IPS-15b (cell line): ENCODE measurements at regions not wholly inside any gene's neighbourhood (a gene's known extent, or its start where the extent isn't known, plus 50 kb on each side); places are given as distances from the start of the nearest gene placed in this dataset.

ENCODE experiments used
- H3K27me3 ChIP-seq: one replicate; pipeline ENCODE4 v1.6.1; 2013; ENCODE audit warnings: low read length; ENCODE audit not compliant: control insufficient read depth, insufficient read depth
- H3K36me3 ChIP-seq: one replicate; pipeline ENCODE4 v1.6.1; 2013; ENCODE audit warnings: low read length; ENCODE audit not compliant: control insufficient read depth, insufficient read depth
- H3K4me1 ChIP-seq: one replicate; pipeline ENCODE4 v1.6.1; 2013; ENCODE audit warnings: mild to moderate bottlenecking, low read length; ENCODE audit not compliant: control insufficient read depth, insufficient read depth
- H3K4me3 ChIP-seq: one replicate; pipeline ENCODE4 v1.5.1; 2013; ENCODE audit warnings: low read depth, low read length
- H3K9ac ChIP-seq: one replicate; pipeline ENCODE4 v1.6.1; 2013; ENCODE audit warnings: low read depth, mild to moderate bottlenecking, low read length
- H3K9me3 ChIP-seq: one replicate; pipeline ENCODE4 v1.6.1; 2013; ENCODE audit warnings: mild to moderate bottlenecking, low read length; ENCODE audit not compliant: control insufficient read depth, insufficient read depth

- Histone ChIP-seq H3K27me3 (no peaks in the 10 kb centered on the region), H3K9me3 (no peaks in the 10 kb centered on the region), H3K4me3 (no peak overlapping the region), H3K36me3 (no peaks in the 10 kb centered on the region), H3K4me1 (peaks cover 2% of the 10 kb centered on the region), H3K9ac (no peak overlapping the region)
Observed at GRCh38 chr20:48425817-48426612, 401.8 kb downstream of the PREX1 start.

GRCh38 chr20:48425321-48425720, 402.5 kb downstream of the PREX1 start:
- no peaks in the 10 kb centered on the region for H3K27me3 ChIP-seq
- peaks cover 2% of the 10 kb centered on the region for H3K4me1 ChIP-seq
- no peak overlapping the region for H3K4me3 ChIP-seq
- H3K9me3 ChIP-seq: no peaks in the 10 kb centered on the region
- H3K9ac ChIP-seq: no peak overlapping the region
- no peaks in the 10 kb centered on the region for H3K36me3 ChIP-seq

GRCh38 chr20:48422242-48422960, 405.4 kb downstream of the PREX1 start:
- Histone ChIP-seq H3K36me3 (no peaks in the 10 kb centered on the region), H3K4me1 (peaks cover 2% of the 10 kb centered on the region), H3K27me3 (no peaks in the 10 kb centered on the region), H3K9ac (no peak overlapping the region), H3K4me3 (no peak overlapping the region), H3K9me3 (no peaks in the 10 kb centered on the region)

- Histone ChIP-seq H3K4me3 (no peak overlapping the region), H3K9me3 (no peaks in the 10 kb centered on the region), H3K4me1 (peaks cover 2% of the 10 kb centered on the region), H3K36me3 (no peaks in the 10 kb centered on the region), H3K9ac (no peak overlapping the region), H3K27me3 (no peaks in the 10 kb centered on the region)
Observed at GRCh38 chr20:48421547-48421946, 406.3 kb downstream of the PREX1 start.

GRCh38 chr20:48420176-48420575, 407.6 kb downstream of the PREX1 start:
- no peaks in the 10 kb centered on the region for H3K36me3 ChIP-seq
- H3K9ac ChIP-seq: no peak overlapping the region
- H3K4me1 ChIP-seq: no peaks in the 10 kb centered on the region
- H3K9me3 ChIP-seq: no peaks in the 10 kb centered on the region
- H3K4me3 ChIP-seq: no peak overlapping the region
- no peaks in the 10 kb centered on the region for H3K27me3 ChIP-seq

DNA sequence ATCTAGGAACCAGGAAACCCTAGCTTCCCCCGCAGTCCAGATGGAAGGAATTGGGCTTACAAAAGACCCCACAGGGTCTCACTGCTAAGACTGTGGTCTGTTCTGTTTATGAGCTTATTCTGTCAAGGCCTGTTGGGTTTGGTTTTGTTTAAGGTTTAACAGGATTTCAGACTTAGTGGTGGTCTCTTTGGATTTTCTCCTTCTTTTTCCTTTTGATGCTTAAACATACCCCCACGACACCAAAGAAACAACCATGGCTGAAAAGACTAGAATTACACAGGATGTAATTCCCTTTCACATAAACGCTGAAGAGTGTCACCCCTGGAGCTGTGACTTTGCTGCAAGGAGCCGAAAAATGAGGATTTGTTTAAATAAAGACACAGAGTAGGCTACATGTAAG, 408.6 kb downstream of the PREX1 start:
- no peaks in the 10 kb centered on the region for H3K36me3 ChIP-seq
- no peaks in the 10 kb centered on the region for H3K27me3 ChIP-seq
- no peaks in the 10 kb centered on the region for H3K4me1 ChIP-seq

GRCh38 chr20:48416002-48416401, 411.8 kb downstream of the PREX1 start:
- no peak overlapping the region for H3K4me3 ChIP-seq
- H3K36me3 ChIP-seq: no peaks in the 10 kb centered on the region
- no peaks in the 10 kb centered on the region for H3K9me3 ChIP-seq
- H3K27me3 ChIP-seq: no peaks in the 10 kb centered on the region
- no peak overlapping the region for H3K9ac ChIP-seq
- H3K4me1 ChIP-seq: no peaks in the 10 kb centered on the region

More for the DNA sequence above, 408.6 kb downstream of the PREX1 start:
- Histone ChIP-seq H3K9ac (no peak overlapping the region), H3K9me3 (no peaks in the 10 kb centered on the region), H3K4me3 (no peak overlapping the region)

DNA sequence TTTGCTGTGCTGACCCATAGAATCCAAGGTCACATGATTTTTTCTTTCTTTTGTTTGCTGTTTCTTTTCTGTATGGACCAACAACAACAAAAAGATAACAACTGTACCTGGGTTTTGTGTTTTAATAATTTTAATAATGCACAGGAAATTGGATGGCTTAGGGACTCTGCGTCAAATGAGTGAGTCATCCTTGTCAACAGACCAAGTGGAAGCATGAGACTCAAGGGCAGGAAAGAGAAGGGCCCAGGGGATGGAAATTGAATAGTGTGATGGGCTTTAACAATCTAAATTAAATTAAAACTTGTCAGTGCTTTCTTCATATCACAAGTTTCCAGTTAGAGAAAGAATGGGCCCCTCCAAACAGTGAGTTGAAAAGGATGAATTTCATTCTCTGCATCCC, 413.0 kb downstream of the PREX1 start:
- Histone ChIP-seq H3K36me3 (no peaks in the 10 kb centered on the region), H3K4me1 (no peaks in the 10 kb centered on the region), H3K4me3 (no peak overlapping the region), H3K9ac (no peak overlapping the region), H3K9me3 (no peaks in the 10 kb centered on the region), H3K27me3 (no peaks in the 10 kb centered on the region)

DNA sequence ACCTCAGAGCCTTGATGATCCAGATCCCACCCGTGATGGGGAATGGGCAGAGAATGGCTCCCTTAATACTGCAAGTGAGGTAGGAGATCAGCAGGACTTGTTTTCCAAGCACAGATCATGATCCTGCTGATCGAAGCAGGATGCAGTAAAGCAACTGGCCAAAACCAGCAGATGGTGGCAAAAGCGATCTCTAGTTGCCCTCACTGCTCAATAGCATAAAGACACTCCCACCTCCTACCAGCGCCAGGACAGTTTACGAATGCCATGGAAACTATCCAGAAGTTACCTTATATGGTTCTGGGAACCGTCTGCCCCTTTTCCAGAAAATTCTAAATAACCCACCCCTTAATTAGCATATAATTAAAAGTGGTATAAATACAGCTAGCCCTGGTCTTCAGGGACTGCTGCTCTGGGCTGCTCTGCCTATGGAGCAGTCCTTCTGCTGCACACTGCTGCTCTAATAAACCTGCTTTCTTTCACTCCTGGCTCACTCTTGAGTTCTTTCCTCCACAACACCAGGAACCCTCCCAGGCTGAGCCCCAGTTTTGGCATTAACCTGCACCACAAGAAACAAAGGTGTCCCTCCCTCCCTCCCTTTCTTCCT, 415.8 kb downstream of the PREX1 start:
- peaks cover 5% of the 10 kb centered on the region for H3K4me1 ChIP-seq
- H3K9ac ChIP-seq: no peak overlapping the region
- H3K9me3 ChIP-seq: no peaks in the 10 kb centered on the region
- no peaks in the 10 kb centered on the region for H3K27me3 ChIP-seq
- H3K36me3 ChIP-seq: no peaks in the 10 kb centered on the region
- no peak overlapping the region for H3K4me3 ChIP-seq

DNA sequence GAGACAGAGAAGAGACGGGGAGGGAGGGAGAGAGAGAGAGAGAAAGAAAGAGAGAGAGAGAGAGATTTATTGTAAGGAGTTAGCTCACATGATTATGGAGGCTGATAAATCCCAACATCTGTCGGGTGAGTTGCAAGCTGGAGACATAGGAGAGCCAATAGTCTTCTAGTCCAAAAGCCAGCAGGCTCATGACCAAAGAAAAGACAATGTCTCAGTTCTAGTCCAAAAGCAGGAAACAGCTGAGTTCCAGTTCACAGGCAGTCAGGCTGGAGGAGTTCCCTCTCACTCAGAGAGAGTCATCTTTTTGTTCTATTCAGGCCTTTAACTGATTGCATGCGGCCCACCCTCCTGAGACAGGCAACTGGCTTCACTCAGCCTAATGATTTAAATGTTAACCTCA, 416.6 kb downstream of the PREX1 start:
- H3K4me1 ChIP-seq: peaks cover 11% of the 10 kb centered on the region
- no peaks in the 10 kb centered on the region for H3K36me3 ChIP-seq
- H3K27me3 ChIP-seq: no peaks in the 10 kb centered on the region
- H3K9me3 ChIP-seq: no peaks in the 10 kb centered on the region
- no peak overlapping the region for H3K4me3 ChIP-seq
- no peak overlapping the region for H3K9ac ChIP-seq

DNA sequence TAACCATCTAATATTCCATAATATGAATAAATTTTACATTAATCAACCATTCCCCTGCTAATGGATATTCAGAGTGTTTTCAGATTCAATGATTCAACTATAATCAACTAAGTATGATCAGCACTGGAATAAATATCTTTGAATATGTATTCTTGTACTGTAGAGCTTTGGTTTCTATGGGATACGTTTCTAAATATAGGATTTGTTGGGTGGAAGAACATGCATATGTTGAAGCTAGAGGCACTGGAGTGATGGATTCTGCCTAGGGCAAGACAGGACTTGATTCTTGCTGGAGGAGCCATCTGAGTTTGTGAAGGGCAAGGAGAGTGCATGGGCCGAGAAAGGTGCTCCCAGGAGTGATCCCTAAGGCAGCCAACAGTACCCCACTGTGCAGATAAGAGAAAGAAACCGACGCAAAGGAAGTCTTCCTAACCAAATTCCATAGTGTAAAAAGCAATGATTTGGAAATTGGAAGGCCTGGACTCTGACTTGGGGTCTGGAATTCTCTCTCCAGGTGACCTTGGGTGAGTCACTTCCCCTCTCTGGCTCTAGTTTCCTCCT, 418.7 kb downstream of the PREX1 start:
- Histone ChIP-seq H3K9me3 (no peaks in the 10 kb centered on the region), H3K9ac (no peak overlapping the region), H3K4me3 (no peak overlapping the region), H3K27me3 (no peaks in the 10 kb centered on the region), H3K4me1 (peaks cover 13% of the 10 kb centered on the region), H3K36me3 (no peaks in the 10 kb centered on the region)
